Keratinocyte (primary cell): ENCODE measurements at regions not wholly inside any gene's neighbourhood (a gene's known extent, or its start where the extent isn't known, plus 50 kb on each side); places are given as distances from the start of the nearest gene placed in this dataset.

ENCODE experiments used
- DNase-seq: peaks from one replicate; pipeline ENCODE4 v3.0.0-alpha.2; 2011; ENCODE audit warnings: low read depth, missing footprints, low spot score
- FAIRE-seq: peaks from 2 replicates; lab custom pipeline; 2011; peaks lifted over from hg19 to GRCh38; lab: Jason Lieb, UNC
- H2AFZ ChIP-seq: 2 replicates; pipeline ENCODE4 v1.6.0; 2012; ENCODE audit warnings: low read length, control low read depth, inconsistent platforms; ENCODE audit not compliant: control insufficient read depth
- H3K27ac ChIP-seq: 2 replicates; pipeline ENCODE4 v1.5.1; 2011; ENCODE audit warnings: low read length; ENCODE audit not compliant: control insufficient read depth, insufficient read depth
- H3K27me3 ChIP-seq: 3 replicates; pipeline ENCODE4 v1.6.0; 2011; ENCODE audit warnings: low read length; ENCODE audit not compliant: control insufficient read depth, insufficient read depth; ENCODE audit errors: extremely low read depth
- H3K36me3 ChIP-seq, 2 experiments: 2 replicates in 1 of 2; 3 replicates in 1 of 2; pipeline ENCODE4 v1.5.1; 2011; ENCODE audit warnings: low read length in 2 of 2, mild to moderate bottlenecking in 1 of 2; ENCODE audit not compliant: control insufficient read depth in 2 of 2, insufficient read depth in 2 of 2; ENCODE audit errors: extremely low read depth in 1 of 2
- H3K4me1 ChIP-seq: 3 replicates; pipeline ENCODE4 v1.5.1; 2011; ENCODE audit warnings: low read length; ENCODE audit not compliant: control insufficient read depth, insufficient read depth; ENCODE audit errors: extremely low read depth
- H3K4me2 ChIP-seq: 3 replicates; pipeline ENCODE4 v1.6.0; 2011; ENCODE audit warnings: low read depth, low read length; ENCODE audit not compliant: control insufficient read depth, insufficient read depth; ENCODE audit errors: extremely low read depth
- H3K4me3 ChIP-seq, 3 experiments: fragments of 200-600 bp in 1 of 3; sonication (generic) in 1 of 3; 2 replicates in 2 of 3; 3 replicates in 1 of 3; pipeline ENCODE4 v1.5.1; 2011 to 2016; ENCODE audit warnings: low read length in 3 of 3, mild to moderate bottlenecking in 3 of 3, control low read depth in 2 of 3, inconsistent platforms in 1 of 3, low read depth in 1 of 3, mixed read lengths in 1 of 3, mixed run types in 1 of 3, moderate library complexity in 1 of 3; ENCODE audit not compliant: control insufficient read depth in 2 of 3, insufficient read depth in 2 of 3; ENCODE audit errors: extremely low read depth in 1 of 3
- H3K79me2 ChIP-seq: 2 replicates; pipeline ENCODE4 v1.6.0; 2012; ENCODE audit warnings: low read length; ENCODE audit not compliant: control insufficient read depth, insufficient read depth
- H3K9ac ChIP-seq: 3 replicates; pipeline ENCODE4 v1.6.0; 2011; ENCODE audit warnings: low read length; ENCODE audit not compliant: control insufficient read depth, insufficient read depth; ENCODE audit errors: extremely low read depth
- H3K9me1 ChIP-seq: 3 replicates; pipeline ENCODE4 v1.6.0; 2011; ENCODE audit warnings: low read length; ENCODE audit not compliant: control insufficient read depth, insufficient read depth; ENCODE audit errors: extremely low read depth
- H3K9me3 ChIP-seq: 2 replicates; pipeline ENCODE4 v1.5.1; 2012; ENCODE audit warnings: low read depth, low read length; ENCODE audit not compliant: control insufficient read depth
- H4K20me1 ChIP-seq: 3 replicates; pipeline ENCODE4 v1.6.0; 2011; ENCODE audit warnings: low read length; ENCODE audit not compliant: control insufficient read depth, insufficient read depth; ENCODE audit errors: extremely low read depth
- CTCF ChIP-seq, 3 experiments: IDR thresholded peaks in 1 of 3; conservative IDR thresholded peaks in 1 of 3; optimal IDR thresholded peaks in 1 of 3; 2 replicates in 2 of 3; 3 replicates in 1 of 3; pipeline versions ENCODE3 to v1.5.1; 2011; ENCODE audit warnings: low read length in 3 of 3, mild to moderate bottlenecking in 3 of 3, moderate library complexity in 2 of 3, control low read depth in 1 of 3, inconsistent platforms in 1 of 3; ENCODE audit not compliant: insufficient read depth in 2 of 3; ENCODE audit errors: extremely low read depth in 1 of 3
- EZH2 ChIP-seq: IDR thresholded peaks from one replicate; pipeline ENCODE4 v1.6.1; 2012; ENCODE audit warnings: inconsistent platforms, mild to moderate bottlenecking, low read length, moderate library complexity
- dilution Hi-C: fragments of 300-500 bp; cut with MboI; formaldehyde crosslinking; loops from one replicate; pipeline ENCODE4 v1.7.0; 2020; ENCODE audit warnings: low sequenced_read_pairs; ENCODE audit not compliant: extremely low pct_ligation_motif_present

DNA sequence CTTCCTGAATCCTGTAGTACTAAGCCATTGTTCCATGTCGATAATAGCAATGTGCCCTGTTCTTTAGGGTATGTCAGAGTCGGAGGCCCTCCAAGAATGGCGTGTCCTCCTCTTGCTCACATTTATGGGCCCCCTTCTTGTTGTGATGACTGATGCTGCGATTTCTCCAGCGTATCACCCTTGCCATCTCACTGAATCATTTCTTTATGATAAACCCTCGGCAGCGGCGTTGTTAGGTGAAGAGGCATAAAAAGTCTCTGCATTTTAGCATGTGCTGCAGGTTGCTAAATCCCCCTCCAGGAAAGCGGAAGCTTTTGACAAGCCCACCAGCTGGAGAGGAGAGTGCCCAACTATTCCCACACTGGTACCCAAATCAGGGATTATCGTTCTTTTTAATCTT, 1045.3 kb downstream of the BRD1 start:
- Histone ChIP-seq H3K9me1 (no peaks in the 10 kb centered on the region), H3K79me2 (no peaks in the 10 kb centered on the region), H3K4me3 (no peak overlapping the region), H3K27me3 (no peaks in the 10 kb centered on the region), H3K36me3 (no peaks in the 10 kb centered on the region), H3K27ac (no peak overlapping the region), H2AFZ (no peak overlapping the region), H3K4me2 (no peak overlapping the region), H4K20me1 (no peaks in the 10 kb centered on the region), H3K9ac (no peak overlapping the region), H3K9me3 (peaks cover 19% of the 10 kb centered on the region), H3K4me1 (no peaks in the 10 kb centered on the region)
- DNase-seq (no peak), FAIRE-seq (no peak)
- TF ChIP-seq CTCF (optimal IDR thresholded peaks at IDR 0.05 in 1 of 3, IDR thresholded peaks at IDR 0.05 in 1 of 3, conservative IDR thresholded peaks at IDR 0.05 in 1 of 3; ENCODE audit: extremely low read depth in 1 of 3, insufficient read depth in 2 of 3, low read length in 3 of 3), result no peak
- no peak for TF ChIP-seq EZH2
- dilution Hi-C loops, result no loop called here

GRCh38 chr22:48781868-48782267, 1045.8 kb downstream of the BRD1 start:
- Histone ChIP-seq H3K27me3 (no peaks in the 10 kb centered on the region), H3K9me3 (peaks cover 19% of the 10 kb centered on the region), H3K9ac (no peak overlapping the region), H2AFZ (no peak overlapping the region), H3K4me1 (no peaks in the 10 kb centered on the region), H3K36me3 (no peaks in the 10 kb centered on the region), H3K79me2 (no peaks in the 10 kb centered on the region), H3K4me3 (no peak overlapping the region), H3K27ac (no peak overlapping the region), H4K20me1 (no peaks in the 10 kb centered on the region), H3K9me1 (no peaks in the 10 kb centered on the region), H3K4me2 (no peak overlapping the region)
- no peak for FAIRE-seq
- no peak for TF ChIP-seq EZH2
- TF ChIP-seq CTCF (optimal IDR thresholded peaks at IDR 0.05 in 1 of 3, IDR thresholded peaks at IDR 0.05 in 1 of 3, conservative IDR thresholded peaks at IDR 0.05 in 1 of 3; ENCODE audit: extremely low read depth in 1 of 3, insufficient read depth in 2 of 3, low read length in 3 of 3), result no peak
- dilution Hi-C loops, result no loop called here
- DNase-seq, result no peak
